HT-29 (cell line): ENCODE measurements at regions not wholly inside any gene's neighbourhood (a gene's known extent, or its start where the extent isn't known, plus 50 kb on each side); places are given as distances from the start of the nearest gene placed in this dataset.
"Not testable (repeated sequence)": the region's sequence is repeated elsewhere in the genome, so short reads cannot be mapped to it uniquely, and the experiment has no call there.

Experiments used
- DNase-seq: peaks from one replicate; pipeline ENCODE4 v3.0.0-alpha.2; 2015; ENCODE audit warnings: low spot score

DNA sequence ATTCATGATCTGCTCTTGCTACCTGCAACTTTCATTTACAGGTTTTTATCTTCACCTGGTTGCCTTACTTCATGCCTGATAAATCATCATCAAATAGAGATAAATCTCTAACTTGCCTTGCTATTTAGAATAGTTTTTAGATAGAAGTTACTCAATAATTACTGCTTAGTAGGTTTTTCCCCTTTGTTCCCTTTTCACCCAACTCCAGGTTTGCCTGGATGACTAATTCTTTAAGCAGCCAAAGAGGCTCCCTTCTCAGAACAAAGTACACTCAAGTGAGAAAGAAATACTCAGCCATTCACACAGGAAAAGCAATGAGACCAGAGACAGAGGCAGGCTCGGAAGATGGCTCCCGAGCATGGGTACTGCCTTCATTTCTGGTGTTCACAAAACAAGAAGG, 268.1 kb upstream of the CRBN start:
- peak; percentile 1 for DNase-seq

DNA sequence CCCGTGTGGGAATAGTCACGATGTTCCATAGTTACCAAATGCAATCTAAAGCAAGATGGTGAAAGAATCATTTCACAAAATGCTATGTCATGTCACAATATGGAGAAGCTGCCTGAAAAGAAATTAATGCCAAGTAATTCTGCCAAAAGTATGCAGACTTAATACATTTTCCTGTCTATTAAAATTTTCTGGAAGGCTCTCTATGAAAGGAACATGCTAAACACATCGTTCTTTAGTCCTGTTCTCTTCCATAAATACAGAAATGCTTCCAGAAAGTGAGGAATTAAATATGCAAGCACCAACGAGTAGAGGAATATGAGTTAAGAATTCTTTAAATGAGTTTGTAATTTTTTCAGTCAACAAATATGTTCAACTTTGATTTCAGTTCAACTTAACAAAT, 266.8 kb upstream of the CRBN start:
- DNase-seq, result no peak

DNA sequence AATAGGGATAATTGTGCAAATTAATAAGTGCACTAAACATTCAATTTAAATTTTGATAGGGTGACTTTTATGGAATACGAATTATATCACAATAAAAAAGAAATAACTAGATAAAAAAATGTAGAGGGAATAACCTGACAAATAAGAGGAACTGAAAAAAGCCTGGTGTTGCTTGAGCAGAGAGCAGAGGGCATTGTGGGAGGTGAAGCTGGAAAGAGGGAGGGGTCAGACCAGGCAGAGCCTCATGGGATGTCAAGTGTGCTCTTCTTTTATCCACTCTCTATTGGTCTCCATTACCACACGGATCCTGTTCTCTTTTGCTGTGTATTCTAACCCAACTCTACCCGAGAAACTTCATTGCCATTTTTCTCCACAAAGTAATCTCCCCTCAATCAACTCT, 264.0 kb upstream of the CRBN start:
- no peak for DNase-seq

DNA sequence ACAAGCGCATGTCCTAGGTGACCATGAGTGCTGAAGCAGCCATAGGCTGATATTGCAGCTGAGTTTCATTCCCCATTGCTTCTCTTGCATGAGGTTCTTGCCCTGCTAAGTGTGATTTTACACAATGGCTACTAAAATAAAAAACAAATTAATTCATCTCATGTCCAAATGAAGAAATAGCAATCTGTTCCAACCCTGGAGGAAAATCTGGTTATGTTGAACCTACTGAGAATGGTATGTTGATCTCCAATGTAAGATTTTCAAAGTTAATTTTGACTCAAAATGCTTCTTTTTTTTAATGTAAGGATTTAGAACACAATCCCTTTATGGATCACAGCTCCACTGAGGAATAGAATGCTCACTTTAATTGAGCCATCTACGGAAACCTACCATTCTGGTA, 254.2 kb upstream of the CRBN start:
- no peak for DNase-seq

DNA sequence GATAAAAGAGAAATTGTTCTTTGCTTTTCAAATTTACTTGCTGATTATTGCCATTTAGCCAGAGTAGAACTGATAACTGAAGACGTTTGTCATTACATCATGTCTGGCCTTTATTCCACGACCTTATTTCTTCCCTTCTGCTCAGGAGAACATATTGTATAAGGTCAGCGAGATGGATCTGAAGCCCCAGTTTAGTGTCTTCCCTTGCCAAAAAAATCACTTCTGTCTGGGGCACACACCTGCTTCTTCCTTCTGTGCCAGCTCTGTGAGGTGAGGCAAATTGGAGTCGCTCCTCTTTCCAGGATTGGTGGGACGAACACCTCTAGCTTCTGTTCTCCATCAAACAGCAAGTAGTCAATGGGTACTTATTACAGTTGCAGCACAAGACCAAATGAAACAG, 250.3 kb upstream of the CRBN start:
- no peak for DNase-seq

DNA sequence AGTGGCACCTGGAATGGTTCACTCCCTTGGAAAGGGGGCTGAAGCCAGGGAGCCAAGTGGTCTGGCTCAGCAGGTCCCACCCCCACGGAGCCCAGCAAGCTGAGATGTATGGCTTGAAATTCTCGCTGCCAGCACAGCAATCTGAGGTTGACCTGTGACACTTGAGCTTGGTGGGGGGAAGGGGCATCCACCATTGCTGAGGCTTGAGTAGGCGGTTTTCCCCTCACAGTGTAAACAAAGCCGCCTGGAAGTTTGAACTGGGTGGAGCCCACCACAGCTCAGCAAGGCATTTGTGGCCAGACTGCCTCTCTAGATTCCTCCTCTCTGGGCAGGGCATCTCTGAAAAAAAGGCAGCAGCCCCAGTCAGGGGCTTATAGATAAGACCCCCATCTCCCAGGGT, 228.2 kb upstream of the CRBN start:
- DNase-seq, result peak; percentile 1

DNA sequence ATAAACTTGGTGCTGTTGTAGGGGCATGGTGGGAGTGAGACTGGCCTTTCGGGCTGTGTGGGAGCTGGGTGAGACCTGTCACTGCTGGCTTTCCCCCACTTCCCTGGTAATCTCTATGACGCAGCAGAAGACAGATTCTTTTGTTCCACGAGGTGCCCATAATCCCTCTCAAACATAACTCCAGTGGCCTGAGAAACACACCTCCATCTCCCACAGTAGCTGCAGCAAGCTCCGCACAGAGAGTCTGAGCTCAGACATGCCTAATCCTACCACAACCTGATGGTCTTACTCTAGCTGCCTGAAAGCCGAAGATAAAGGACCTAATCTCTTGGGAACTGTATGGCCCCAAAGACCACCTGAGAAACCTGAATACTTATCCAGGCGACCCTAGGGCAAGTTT, 225.6 kb upstream of the CRBN start:
- DNase-seq, result no peak

DNA sequence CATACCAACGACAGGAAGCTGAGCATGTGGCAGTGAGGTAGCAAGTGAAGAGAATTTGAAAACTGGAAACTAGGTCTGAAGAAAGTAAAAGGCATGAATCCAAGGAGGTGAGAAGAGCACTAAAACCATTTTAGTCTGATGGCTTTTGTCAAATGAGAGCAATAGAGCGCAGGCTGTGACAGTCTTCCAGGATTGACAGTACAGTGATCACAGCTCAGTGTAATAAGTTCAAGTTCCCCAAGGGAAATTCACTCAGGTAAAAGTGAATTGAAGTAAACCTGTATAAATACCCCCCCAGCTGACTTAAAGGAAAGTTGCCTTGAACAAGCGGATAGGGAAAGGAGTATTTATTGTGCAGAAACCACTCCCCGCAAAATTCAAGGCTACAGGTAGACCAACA, 224.2 kb upstream of the CRBN start:
- no peak for DNase-seq

DNA sequence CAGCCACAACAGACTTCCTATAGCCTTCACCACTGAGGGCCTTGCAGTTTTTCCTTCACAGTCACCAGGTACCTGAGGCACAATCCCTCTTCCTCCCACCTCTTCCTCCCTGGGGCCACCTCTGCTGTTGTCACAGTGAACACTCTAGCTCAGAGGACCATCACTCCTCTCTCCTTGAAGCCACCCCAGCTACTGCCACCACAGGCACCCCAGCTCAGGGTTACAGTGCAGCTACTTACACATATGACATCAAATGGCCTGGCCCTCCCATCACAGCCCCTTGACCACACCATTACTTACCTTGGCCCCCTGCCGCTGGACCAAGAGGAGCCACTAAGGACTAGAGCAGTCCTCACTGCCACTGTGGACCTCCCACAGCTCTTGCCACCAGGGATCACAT, 213.5 kb upstream of the CRBN start:
- no peak for DNase-seq

DNA sequence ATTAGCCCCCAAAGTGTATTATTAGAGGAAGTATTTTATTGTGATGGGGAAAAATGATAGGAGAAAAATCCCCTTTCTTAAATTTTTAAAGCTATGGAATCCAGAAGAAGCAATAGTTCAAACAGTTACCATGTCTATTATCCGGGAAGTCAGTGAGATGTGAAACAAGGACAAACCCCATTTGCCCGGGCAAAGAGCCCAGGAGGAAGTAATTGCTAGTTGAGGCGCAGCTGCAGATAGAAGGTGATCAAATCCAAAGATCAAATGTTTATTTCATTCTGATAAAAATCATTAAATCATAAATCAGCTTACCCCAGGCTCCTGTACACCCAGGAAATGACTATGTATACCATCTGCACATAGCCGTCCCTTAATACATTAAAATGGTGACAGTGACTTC, 204.0 kb upstream of the CRBN start:
- DNase-seq, result no peak

DNA sequence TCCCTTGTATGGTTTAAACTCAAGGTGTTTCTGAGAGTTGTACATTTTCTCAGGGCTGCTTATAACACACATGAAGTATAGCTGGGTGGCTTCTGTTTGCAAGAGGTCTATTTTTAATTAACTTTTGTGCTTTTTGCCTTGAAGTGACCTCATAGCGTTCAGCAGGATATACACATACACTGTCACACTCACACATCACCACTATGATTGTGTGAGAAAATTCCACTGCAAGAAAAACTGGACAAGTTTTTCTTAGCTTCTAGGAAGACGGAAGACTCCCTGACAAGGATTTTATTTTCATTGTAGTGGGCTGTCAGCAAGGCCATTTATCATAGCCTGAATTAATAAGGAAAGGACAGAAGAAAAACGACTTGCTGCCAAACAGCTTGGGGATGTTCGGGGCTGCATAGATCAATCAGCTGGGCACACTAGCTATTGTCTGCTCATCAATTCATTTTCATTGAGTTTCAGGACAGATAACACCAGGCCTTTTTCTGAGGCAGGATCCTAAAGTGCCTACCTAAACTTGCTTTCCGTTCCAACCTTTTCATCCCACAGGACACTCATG, 192.8 kb upstream of the CRBN start:
- DNase-seq, result no peak

DNA sequence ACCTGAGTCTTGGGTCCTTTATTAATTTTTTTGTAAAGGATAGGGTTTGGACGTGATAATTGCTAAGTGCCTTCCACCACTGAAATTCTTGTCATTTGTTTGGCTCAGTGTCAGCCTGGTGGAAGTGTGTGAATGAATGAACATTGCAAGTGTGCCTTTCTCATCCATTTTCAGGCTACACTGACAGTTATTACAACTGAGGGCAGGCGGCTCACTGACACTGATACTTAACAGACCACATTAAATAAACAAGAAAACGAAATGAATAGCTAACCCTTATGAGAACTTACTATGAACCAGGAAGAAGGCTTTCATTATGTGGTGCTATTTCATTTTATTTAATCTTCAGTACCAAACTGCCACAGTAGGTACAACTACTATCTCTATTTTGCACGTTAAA, 188.8 kb upstream of the CRBN start:
- no peak for DNase-seq

DNA sequence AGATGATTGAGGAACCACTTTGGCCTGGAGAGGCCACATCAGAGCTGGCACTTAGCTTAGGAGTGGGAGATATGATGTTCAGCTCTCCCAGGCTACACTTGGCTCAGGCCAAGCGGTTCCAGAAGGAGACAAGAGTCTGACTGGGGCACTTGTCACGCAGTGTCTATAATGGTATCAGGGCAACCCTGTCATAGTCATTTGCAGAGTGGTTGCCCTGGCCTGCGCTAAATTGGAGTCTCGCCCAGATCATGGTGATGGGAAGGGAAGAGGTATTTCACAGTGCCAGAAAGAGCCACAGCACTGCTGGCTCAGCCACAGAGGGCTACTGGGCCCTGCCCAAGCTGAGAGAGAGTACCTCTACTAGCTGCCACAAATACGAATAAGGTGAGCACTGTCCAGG, 186.9 kb upstream of the CRBN start:
- DNase-seq, result no peak

DNA sequence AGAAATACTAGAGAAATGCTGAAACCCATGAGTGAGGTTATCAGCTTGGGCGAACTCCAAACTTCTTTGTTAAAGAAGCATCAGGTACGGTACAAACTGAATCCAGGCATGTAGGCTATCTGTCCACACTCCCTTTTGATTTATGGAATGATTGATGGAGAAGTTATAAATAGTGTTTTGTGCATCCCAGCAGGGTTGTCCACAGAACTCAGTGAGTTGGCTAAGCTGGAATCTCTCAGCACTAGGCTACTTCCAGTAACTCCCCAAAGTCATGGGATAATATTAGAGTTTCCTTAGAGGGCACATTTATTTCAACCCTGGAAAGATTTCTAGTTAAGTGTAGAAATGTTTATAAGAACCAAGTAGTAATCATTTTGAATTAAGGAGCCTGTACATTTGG, 186.2 kb upstream of the CRBN start:
- DNase-seq, result no peak

DNA sequence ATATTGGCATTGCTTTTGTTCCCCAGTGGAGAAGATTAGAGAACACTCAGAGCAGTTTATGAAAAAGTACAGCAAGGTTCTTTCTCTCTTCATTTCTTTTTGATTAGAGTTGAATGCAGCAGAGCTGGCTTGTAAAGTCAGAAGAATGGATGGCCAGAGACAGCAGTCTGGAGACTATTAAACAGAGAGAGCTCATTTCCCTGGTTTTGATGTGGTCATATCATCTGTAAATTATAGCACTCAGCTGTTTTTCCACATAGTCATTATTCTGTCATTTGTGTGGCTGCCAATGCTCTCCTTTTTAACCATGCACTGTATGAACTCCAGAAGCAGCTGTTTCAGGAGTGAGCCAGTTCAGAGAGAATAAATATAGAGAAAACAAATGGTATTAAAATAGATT, 177.4 kb upstream of the CRBN start:
- no peak for DNase-seq

DNA sequence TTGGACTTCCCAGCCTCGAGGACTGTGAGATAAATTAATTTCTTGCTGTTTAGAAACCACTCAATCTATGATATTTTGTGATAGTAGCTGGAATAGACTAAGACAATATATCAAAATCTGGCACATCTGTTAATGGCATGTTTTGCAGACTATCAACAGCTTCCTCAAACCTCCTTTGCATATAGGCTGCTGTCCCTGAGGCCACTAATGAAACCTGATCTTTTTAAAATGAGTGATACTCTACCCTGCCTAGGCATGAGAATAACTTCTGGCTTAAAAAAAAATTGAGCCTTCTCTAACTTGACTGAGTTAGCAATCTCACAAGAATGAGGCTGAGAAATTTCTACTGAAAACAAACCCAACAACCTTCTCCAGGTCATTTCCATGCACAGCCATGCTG, 176.0 kb upstream of the CRBN start:
- no peak for DNase-seq

DNA sequence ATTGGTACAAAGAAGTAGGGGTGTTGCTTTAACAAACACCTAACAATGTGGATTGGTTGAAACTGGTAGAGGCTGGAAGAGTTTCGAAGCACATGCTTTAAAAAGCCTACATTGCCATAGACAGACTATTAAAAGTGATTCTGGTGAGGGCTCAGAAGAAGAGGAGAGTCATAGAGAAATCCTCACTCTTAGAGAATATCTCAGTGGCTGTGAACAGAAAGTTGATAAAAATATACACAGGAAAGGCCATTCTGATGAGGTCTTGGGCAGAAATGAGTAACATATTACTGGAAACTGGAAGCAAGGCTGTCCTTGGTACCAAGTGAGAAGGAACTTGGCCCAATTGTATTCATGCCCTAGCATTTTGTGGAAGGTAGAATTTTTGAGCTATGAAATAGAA, 173.7 kb upstream of the CRBN start:
- no peak for DNase-seq

DNA sequence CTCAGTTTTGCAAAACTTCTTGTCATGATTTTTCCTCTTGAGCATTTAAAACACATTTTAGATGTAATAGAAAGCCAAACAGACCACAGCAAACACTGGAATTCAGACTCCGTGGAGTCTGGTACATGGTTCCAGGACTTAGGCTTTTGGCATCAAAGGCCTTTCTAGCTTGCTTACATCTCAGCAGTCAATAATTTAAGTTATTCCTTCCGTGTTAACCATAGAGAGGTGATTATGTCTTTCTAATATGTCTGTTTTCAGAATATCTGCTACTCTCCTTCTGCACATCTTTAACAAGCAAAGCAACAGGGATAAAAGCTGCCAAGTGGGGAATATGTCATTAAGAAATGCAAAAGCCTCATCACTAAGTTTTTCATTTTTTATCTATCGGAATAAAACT, 171.7 kb upstream of the CRBN start:
- no peak for DNase-seq

DNA sequence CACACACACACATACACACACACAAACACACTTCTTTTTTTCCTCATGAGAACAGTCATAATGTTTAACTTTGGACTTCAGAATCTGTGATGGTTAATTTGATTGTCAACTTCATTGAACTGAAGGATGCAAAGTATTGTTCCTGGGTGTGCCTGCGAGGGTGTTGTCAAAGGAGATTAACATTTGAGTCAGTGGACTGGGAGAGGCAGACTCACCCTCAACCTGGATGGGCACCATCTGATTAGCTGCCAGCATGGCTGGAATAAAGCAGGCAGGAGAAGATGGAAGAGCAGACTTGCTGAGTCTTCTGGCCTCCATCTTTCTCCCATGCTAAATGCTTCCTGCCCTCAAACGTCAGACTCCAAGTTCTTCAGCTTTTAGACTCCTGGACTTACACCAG, 167.6 kb upstream of the CRBN start:
- not testable (repeated sequence) for DNase-seq

DNA sequence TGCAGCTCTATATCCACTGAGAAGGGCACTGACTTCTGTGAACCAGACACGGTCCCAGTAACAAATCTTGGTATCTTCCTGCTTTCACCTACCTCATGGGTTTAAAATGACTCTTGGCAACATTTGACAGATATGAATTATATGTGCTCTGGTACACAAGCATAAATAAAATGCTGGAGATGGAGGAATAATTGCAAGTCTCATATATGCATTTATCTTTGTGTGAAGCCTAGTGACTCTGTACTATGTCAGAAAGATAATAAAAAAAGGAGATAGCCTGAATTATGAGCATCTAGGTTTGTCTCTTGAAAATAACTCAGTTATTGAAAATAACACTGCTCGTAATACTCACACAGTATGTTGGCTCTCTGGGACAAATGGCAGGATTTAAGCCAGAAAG, 167.1 kb upstream of the CRBN start:
- DNase-seq, result no peak

DNA sequence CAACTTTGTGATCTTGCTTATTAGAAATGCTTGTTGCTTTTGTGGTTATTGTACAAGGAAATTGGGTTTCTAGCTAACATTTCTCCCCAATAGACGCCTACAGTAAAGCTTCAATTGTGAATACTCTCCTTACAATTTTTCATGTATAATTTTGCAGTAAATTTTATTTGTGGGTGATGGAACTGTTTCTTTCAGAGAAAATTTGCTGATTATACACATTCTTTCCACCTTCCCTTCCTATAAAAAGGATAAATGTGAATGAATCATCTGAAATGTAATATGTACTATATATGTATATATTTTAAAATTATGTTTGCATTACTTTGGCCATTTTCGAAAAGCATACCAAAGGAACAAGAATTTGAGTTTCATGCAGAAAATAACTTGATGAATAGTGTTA, 162.7 kb upstream of the CRBN start:
- DNase-seq, result no peak

DNA sequence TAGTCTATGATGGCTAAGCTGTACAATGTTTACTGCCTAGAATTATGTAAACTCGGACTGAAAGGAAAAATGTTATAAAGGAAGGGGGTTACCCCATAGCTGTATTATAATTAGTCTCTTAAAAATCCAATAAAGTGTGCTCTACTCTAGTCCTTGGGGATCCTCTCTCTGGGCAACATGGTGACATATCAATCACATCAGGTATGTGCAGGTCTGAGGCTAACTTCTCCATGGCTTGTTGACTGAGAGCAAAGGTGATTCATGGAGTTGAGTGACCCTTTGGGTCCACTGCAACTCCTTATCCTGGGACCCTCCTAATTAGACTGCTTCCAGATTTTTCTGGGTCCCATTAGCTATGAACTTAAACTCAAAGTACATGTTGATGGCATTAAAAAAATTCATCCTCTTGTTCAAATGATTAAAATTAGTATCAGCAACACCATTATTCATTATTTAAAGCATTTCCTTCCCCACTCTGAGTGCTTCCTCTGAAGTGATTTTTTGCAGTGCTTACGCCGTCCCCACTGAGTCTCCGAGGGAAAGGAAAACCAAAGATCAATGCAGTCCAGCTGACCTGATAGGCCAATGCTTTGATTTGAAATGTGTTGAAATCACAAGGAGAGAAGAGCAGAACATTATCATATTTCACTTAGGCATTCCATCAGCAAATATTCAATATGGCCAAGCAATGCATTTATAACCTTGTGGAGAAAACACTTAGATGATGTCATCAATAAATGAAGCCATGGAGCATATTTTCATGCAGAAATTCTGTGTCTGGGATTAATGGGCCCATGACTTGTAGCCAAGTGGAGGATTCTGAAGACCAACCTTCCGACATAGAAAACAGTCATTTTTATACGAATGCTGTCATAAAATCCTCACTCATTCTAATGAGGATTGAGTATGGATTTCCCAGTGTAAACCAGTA, 161.7 kb upstream of the CRBN start:
- DNase-seq, result no peak

DNA sequence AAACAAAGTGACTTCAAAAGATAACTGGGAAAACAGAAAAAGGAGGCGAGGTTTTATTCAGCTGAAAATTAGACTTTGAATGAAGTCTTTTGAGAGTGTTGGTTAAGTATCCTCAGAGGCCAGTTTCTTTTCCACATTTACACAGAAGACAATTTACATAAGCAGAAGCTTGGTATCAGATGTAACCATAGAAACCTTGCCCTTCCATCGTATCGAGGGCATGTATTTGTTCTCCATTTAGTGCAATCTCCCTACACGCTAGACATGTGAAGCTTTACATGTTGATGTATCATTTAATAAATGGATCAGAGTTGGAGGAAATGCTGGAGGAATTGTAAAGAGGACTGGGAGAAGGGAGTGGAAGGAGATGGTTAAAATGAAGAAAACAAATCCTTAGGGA, 161.0 kb upstream of the CRBN start:
- DNase-seq, result no peak

DNA sequence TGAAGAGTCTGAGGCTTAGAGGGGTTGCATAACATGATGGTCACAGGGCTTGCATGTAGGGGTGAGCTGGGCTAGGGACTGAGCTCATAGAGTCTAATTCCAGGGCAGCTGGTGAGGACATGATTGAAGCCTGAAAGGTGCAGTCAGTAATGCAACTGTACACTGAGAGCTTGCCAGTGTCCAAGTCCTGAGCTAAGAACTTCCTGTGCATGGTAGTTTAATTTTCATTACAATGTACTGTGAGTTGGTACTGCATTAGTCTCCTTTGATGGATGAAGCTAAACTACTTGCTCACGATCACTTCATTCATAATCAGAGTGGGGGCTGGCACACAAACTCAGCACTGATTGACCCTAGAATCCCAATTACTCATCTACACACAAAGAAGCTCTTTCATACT, 156.4 kb upstream of the CRBN start:
- no peak for DNase-seq
